K562 (cell line): ENCODE measurements at regions not wholly inside any gene's neighbourhood (a gene's known extent, or its start where the extent isn't known, plus 50 kb on each side); places are given as distances from the start of the nearest gene placed in this dataset.

Source experiments
- BDP1 ChIP-seq: IDR thresholded peaks from 3 replicates; pipeline ENCODE4 v1.6.1; 2011; ENCODE audit not compliant: insufficient read length, insufficient read depth
- CREB3L1 ChIP-seq: fragments of 450-650 bp; IDR thresholded peaks from 2 replicates; pipeline ENCODE4 v1.6.1; 2014; ENCODE audit warnings: low read depth, mild to moderate bottlenecking, moderate library complexity, borderline replicate concordance
- CTCF ChIP-seq, 3 experiments: IDR thresholded peaks in 2 of 3; conservative IDR thresholded peaks in 1 of 3; 2 replicates each; pipeline ENCODE4 v1.5.1; 2011 to 2012; ENCODE audit warnings: low read length in 3 of 3, mild to moderate bottlenecking in 3 of 3, control low read depth in 2 of 3, improper control_type of control experiment in 1 of 3, inconsistent platforms in 1 of 3, low read depth in 1 of 3, mixed read lengths in 1 of 3, moderate library complexity in 1 of 3; ENCODE audit not compliant: insufficient read depth in 2 of 3
- EZH2 ChIP-seq: IDR thresholded peaks from 2 replicates; pipeline ENCODE4 v1.6.1; 2012; ENCODE audit warnings: low read depth, mild to moderate bottlenecking, inconsistent platforms, low read length, borderline replicate concordance
- FOXJ3 ChIP-seq: sonication (generic); formaldehyde crosslinking; IDR thresholded peaks from 2 replicates; pipeline ENCODE4 v1.4.0; 2020; ENCODE audit warnings: mild to moderate bottlenecking, missing genetic modification reagents
- MTA3 ChIP-seq: fragments of 450-650 bp; formaldehyde crosslinking; IDR thresholded peaks from 2 replicates; pipeline ENCODE4 v1.6.1; 2017; ENCODE audit warnings: mild to moderate bottlenecking, borderline replicate concordance
- NRF1 ChIP-seq, 2 experiments: fragments of 450-650 bp; IDR thresholded peaks in 1 of 2; conservative IDR thresholded peaks in 1 of 2; 2 replicates each; pipeline ENCODE4 v1.6.1; 2014; ENCODE audit warnings: mild to moderate bottlenecking in 2 of 2
- POLR2A ChIP-seq: fragments of 450-650 bp; conservative IDR thresholded peaks from 2 replicates; pipeline ENCODE4 v1.6.1; 2016
- POLR2AphosphoS5 ChIP-seq: IDR thresholded peaks from 2 replicates; pipeline ENCODE4 v1.6.1; 2011; ENCODE audit warnings: mild to moderate bottlenecking, low read depth, low read length, moderate library complexity; ENCODE audit not compliant: control insufficient read depth, insufficient read depth
- SNIP1 ChIP-seq: fragments of 450-650 bp; IDR thresholded peaks from 2 replicates; pipeline ENCODE4 v1.7.1; 2017; ENCODE audit warnings: low read depth, mild to moderate bottlenecking
- U2AF2 ChIP-seq: fragments of 200-400 bp; formaldehyde crosslinking; optimal IDR thresholded peaks from 2 replicates; pipeline ENCODE3; 2017; ENCODE audit warnings: low read depth, mild to moderate bottlenecking, low read length
- ZNF232 ChIP-seq: sonication (generic); formaldehyde crosslinking; IDR thresholded peaks from 2 replicates; pipeline ENCODE4 v1.8.0; 2022; ENCODE audit warnings: mild to moderate bottlenecking, missing genetic modification reagents
- TF ChIP-seq, protein P1 (sequence below): fragments of 250-450 bp; sonication (Bioruptor Pico); IDR thresholded peaks from 2 replicates; pipeline ENCODE4 v1.4.0; 2020; ENCODE audit warnings: borderline replicate concordance
- TF ChIP-seq, protein P2 (sequence below): fragments of 250-450 bp; sonication (Bioruptor Pico); IDR thresholded peaks from 2 replicates; pipeline ENCODE4 v1.5.1; 2021; ENCODE audit warnings: mild to moderate bottlenecking

GRCh38 chr6:56349194-56349593, 101.8 kb upstream of the COL21A1 start:
- TF ChIP-seq, protein P1, sequence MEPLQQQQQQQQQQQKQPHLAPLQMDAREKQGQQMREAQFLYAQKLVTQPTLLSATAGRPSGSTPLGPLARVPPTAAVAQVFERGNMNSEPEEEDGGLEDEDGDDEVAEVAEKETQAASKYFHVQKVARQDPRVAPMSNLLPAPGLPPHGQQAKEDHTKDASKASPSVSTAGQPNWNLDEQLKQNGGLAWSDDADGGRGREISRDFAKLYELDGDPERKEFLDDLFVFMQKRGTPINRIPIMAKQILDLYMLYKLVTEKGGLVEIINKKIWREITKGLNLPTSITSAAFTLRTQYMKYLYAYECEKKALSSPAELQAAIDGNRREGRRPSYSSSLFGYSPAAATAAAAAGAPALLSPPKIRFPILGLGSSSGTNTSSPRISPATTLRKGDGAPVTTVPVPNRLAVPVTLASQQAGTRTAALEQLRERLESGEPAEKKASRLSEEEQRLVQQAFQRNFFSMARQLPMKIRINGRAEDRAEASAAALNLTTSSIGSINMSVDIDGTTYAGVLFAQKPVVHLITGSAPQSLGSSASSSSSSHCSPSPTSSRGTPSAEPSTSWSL (CRISPR knock-in tag), result no peak
- TF ChIP-seq U2AF2 (no peak), SNIP1 (no peak), POLR2AphosphoS5 (no peak), POLR2A (no peak), BDP1 (no peak), CREB3L1 (no peak), CTCF (IDR thresholded peaks at IDR 0.05 in 2 of 3, conservative IDR thresholded peaks at IDR 0.05 in 1 of 3; ENCODE audit: insufficient read depth in 2 of 3, low read depth in 1 of 3, low read length in 3 of 3) (no peak), FOXJ3 (CRISPR knock-in tag) (no peak), ZNF232 (CRISPR knock-in tag) (no peak), NRF1 (conservative IDR thresholded peaks at IDR 0.05 in 1 of 2, IDR thresholded peaks at IDR 0.05 in 1 of 2) (no peak), EZH2 (no peak), MTA3 (no peak)
- TF ChIP-seq, protein P2, sequence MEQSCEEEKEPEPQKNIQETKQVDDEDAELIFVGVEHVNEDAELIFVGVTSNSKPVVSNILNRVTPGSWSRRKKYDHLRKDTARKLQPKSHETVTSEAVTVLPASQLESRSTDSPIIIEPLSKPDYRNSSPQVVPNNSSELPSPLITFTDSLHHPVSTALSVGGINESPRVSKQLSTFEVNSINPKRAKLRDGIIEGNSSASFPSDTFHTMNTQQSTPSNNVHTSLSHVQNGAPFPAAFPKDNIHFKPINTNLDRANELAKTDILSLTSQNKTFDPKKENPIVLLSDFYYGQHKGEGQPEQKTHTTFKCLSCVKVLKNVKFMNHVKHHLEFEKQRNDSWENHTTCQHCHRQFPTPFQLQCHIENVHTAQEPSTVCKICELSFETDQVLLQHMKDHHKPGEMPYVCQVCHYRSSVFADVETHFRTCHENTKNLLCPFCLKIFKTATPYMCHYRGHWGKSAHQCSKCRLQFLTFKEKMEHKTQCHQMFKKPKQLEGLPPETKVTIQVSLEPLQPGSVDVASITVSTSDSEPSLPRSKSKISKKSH (CRISPR knock-in tag), result no peak
